ENCODE measurements at regions not wholly inside any gene's neighbourhood (a gene's known extent, or its start where the extent isn't known, plus 50 kb on each side); places are given as distances from the start of the nearest gene placed in this dataset.

GRCh38 chr12:28950049-28950448, 199.0 kb upstream of the FAR2 start:
- TF ChIP-seq, protein P1, sequence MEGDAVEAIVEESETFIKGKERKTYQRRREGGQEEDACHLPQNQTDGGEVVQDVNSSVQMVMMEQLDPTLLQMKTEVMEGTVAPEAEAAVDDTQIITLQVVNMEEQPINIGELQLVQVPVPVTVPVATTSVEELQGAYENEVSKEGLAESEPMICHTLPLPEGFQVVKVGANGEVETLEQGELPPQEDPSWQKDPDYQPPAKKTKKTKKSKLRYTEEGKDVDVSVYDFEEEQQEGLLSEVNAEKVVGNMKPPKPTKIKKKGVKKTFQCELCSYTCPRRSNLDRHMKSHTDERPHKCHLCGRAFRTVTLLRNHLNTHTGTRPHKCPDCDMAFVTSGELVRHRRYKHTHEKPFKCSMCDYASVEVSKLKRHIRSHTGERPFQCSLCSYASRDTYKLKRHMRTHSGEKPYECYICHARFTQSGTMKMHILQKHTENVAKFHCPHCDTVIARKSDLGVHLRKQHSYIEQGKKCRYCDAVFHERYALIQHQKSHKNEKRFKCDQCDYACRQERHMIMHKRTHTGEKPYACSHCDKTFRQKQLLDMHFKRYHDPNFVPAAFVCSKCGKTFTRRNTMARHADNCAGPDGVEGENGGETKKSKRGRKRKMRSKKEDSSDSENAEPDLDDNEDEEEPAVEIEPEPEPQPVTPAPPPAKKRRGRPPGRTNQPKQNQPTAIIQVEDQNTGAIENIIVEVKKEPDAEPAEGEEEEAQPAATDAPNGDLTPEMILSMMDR (conservative IDR thresholded peaks at IDR 0.05): no peak
- no peak overlapping the region for H3K27ac Mint-ChIP-seq

More at GRCh38 chr12:28950049-28950448, 199.0 kb upstream of the FAR2 start:
- Histone ChIP-seq H3K79me2 (ENCODE audit: insufficient read depth, low read length) (no peaks in the 10 kb centered on the region), H3K9me3 (ENCODE audit: control insufficient read depth, low read depth, low read length) (no peaks in the 10 kb centered on the region), H3K9ac (ENCODE audit: extremely low read depth, insufficient read length, low read length) (no peak overlapping the region), H4K91ac (ENCODE audit: insufficient read length, low read depth, low read length) (no peak overlapping the region), H2BK20ac (ENCODE audit: low read depth, low read length, poor library complexity, severe bottlenecking) (no peak overlapping the region), H2AFZ (ENCODE audit: low read length) (no peak overlapping the region), H2BK120ac (ENCODE audit: low read depth, low read length, poor library complexity, severe bottlenecking) (no peak overlapping the region), H3K56ac (ENCODE audit: insufficient read length, low read depth, low read length) (no peak overlapping the region), H3K27me3 (ENCODE audit: insufficient read depth, low read length) (no peaks in the 10 kb centered on the region), H4K20me1 (ENCODE audit: control insufficient read depth, insufficient read depth, insufficient read length) (no peaks in the 10 kb centered on the region), H4K8ac (replicated peaks; ENCODE audit: insufficient read length, low read depth, low read length) (no peak overlapping the region), H3K27ac (ENCODE audit: insufficient read length, low read depth, low read length) (no peak overlapping the region), H2AK5ac (ENCODE audit: insufficient read length, low read length) (no peak overlapping the region), H4K5ac (ENCODE audit: insufficient read length, low read depth, low read length) (no peak overlapping the region), H3K4me1 (ENCODE audit: insufficient read depth, low read length) (no peaks in the 10 kb centered on the region), H3K4me2 (ENCODE audit: insufficient read depth, insufficient read length, low read length) (no peak overlapping the region), H2BK12ac (ENCODE audit: insufficient read length, low read depth, low read length) (no peak overlapping the region), H3K23me2 (ENCODE audit: insufficient read length, low read depth, low read length, poor library complexity, severe bottlenecking) (no peaks in the 10 kb centered on the region), H3K4ac (ENCODE audit: low read depth, low read length) (no peak overlapping the region), H2BK15ac (ENCODE audit: low read depth, low read length) (no peak overlapping the region), H3K14ac (ENCODE audit: insufficient read depth, low read length) (no peak overlapping the region), H3K79me1 (ENCODE audit: insufficient read depth, low read depth, low read length, poor library complexity, severe bottlenecking) (no peaks in the 10 kb centered on the region), H3K23ac (ENCODE audit: insufficient read length, low read depth, low read length) (no peak overlapping the region), H2BK5ac (ENCODE audit: insufficient read length, low read length) (no peak overlapping the region), H3K18ac (ENCODE audit: insufficient read length, low read depth, low read length) (no peak overlapping the region), H3T11ph (ENCODE audit: low read length) (no peak overlapping the region)
- Mint-ChIP-seq H3K4me1 (peaks cover 9 to 10% of the 10 kb centered on the region in 2 experiments), H3K36me3 (ENCODE audit: insufficient read depth in 1 of 3, low read depth in 3 of 3) (no peaks in the 10 kb centered on the region), H3K4me3 (no peak overlapping the region), H3K27me3 (ENCODE audit: low read depth) (no peaks in the 10 kb centered on the region), H3K9me3 (no peaks in the 10 kb centered on the region)
- no peak for DNase-seq

Data from H9 (cell line).